HG03139 (cell line): ENCODE measurements at regions not wholly inside any gene's neighbourhood (a gene's known extent, or its start where the extent isn't known, plus 50 kb on each side); places are given as distances from the start of the nearest gene placed in this dataset.
A peak's percentile ranks its signal among the peaks of the same experiment; 100 is the strongest.

ENCODE experiments used
- ATAC-seq: cut with Tn5 transposase; IDR thresholded peaks from one replicate; pipeline ENCODE4 v1.9.1; 2021; ENCODE audit not compliant: unreplicated experiment

DNA sequence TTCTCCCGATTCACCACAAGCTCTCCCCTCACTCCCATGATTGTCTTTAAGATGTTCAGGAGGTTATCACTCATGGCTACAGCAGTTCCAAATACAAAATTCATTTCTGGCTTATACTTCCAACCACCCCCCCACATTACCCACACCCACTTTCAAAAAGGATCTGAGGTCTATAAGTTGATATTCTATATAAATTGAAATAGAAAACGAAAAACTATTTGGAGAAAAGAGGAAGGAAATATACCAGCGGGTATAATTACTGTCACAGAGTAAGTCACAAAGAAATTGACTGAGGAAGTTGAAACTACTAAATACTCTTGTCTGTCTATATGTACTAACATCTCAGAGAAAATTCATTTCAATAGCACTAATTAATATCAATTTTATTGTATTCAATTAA, 112.7 kb upstream of the TNFAIP3 start:
- no peak for ATAC-seq

GRCh38 chr6:137754866-137755265, 112.2 kb upstream of the TNFAIP3 start:
- ATAC-seq, result no peak

GRCh38 chr6:137755284-137755683, 111.8 kb upstream of the TNFAIP3 start:
- ATAC-seq, result no peak

GRCh38 chr6:137756788-137757187, 110.3 kb upstream of the TNFAIP3 start:
- ATAC-seq, result no peak

- ATAC-seq, result no peak
Measured at GRCh38 chr6:137758661-137759060, 108.4 kb upstream of the TNFAIP3 start.

DNA sequence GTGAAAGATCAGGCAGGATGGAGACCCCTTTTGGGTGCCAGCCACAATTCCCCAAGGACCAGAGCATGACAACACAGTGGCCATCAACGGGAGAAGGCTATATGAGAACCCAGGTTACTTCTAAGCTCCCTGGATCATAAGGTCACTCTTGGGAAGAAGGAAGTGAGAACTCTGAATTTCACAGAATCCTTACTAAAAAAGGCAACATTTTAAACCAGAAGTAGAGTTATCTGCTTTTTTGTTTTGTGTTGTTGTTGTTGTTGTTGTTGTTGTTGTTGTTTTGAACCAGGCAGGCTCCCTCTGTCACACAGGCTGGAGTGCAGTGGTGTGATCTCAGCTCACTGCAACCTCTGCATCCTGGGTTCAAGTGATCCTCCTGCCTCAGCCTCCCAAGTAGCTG, 107.4 kb upstream of the TNFAIP3 start:
- no peak for ATAC-seq

DNA sequence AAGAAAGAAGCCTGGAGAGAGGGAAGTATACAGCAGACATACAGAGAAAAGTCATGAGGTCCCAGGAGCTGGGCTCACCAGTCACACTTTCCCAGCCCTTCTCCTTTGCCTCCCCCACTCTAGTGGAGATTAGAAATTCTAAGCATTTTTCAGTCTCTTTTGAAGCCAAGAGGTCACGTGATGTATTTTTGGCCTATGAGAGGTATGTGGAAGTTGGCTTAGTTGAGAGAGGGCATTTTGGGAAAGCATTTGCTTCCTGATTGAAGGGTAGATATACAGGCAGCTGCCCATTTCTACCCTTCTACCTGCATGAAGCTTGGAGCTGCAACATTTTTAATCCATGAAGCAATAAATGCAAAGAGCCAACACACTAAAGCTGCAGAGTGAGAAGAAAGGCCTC, 106.0 kb upstream of the TNFAIP3 start:
- no peak for ATAC-seq

DNA sequence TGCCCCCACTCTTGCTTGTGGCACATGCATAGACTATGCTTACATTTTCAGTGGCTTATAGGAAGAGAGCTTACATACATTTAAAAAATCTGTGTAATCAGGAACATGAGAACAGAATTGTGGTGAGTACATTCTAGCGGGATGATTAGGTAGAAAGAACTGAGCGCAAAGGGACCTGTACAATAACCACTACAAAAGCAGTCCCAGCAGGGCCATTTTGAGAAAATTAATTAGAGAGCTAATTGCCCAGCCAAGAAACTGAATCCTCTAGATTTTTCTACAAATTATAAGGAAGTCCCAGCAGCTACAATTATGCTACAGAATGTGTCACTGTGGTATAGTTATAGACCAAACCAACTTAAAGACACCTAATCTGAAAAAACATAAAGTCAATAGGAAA, 105.6 kb upstream of the TNFAIP3 start:
- ATAC-seq, result no peak

- ATAC-seq, result no peak
Measured at GRCh38 chr6:137762168-137763090, 104.6 kb upstream of the TNFAIP3 start.

DNA sequence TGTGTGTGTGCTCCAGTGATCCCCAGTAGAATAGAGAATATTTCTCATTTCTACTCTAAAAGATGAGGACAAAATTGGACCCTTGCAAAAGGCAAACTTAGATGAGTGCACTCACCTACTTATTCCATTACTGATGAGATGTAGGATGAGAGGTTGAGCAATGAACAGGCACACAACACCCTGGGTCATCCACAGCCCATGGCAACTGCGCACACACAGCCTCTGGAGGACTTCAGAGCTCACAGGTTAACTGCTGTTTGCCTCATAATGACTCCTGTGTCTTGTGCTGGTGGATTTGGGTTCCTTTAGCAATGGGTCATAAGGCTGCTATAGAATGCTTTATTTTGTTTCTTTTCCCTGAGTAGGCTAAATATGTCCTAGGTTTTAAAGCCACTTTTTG, 103.6 kb upstream of the TNFAIP3 start:
- ATAC-seq, result no peak

DNA sequence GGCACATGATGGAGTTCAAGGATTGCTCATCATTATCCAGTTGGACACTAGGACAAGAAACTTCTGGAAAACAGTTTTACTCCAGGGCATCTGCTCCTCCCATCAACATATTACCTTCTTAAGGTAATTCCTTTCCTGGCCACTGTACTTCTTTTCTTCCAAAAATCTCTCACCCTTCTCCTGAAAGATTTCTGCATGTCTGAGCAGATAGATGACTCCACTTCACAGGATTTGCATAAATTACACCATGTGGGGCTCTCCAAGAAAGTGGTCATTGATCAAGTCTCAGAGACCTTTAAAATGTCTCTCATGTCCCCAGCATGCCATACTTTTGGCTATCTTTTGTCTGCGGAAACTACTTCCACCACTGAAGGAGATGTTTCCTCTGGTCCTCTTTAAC, 103.2 kb upstream of the TNFAIP3 start:
- no peak for ATAC-seq

DNA sequence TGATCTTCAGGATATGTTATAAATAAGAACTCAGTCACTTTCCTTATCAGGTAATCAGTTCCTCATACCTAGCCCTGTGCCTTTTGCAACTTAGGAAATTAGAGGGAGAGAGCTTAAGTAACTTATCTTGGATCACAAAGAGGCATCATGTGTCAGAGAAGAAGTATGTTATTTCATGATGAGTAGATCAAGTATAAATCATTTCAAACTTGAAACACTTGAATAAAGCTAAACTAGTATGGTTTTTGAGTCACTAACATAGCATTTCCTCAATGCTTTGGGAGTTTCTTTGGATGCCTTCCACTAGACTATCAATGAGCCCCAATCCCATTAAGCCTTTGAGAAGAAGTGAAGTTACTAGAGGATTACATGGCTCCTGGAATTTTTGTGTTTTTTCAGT, 102.6 kb upstream of the TNFAIP3 start:
- no peak for ATAC-seq

- no peak for ATAC-seq
Measured at GRCh38 chr6:137765059-137765458, 102.0 kb upstream of the TNFAIP3 start.

DNA sequence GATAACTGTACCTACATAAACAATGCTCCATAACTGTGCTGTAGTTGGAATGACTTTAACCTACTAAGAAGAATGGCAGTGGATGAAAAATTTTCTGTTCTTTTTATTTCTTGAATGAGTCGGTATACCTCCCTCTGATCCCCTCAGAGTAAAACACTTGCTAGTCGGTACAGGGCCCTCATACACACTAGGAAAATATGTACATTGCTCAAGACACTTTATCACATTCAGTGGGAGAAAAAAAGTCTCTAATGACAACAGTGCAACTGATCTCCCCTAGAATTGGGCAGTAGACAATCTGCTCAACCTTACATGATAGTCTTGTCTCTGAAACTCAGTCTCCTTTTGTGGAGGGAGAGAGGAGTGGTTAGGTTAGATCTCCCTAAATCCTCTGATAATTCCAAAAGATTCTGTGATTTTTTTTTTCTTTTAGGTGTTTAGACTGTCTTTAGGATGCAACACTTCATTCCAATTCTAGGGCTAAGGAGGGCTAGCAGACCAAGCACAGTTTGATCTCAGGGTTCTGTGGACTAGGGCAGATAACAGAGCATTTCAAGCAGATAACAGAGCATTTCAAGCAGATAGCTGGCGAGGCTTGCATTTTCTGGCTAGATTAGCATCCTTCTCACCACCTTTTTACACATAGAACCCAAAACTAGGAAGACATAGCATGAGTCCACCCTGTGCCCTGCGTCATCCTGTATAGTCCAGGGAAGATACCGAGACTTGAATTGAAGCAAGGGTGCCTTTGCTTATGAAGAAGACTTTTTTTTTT, 100.3 kb upstream of the TNFAIP3 start:
- ATAC-seq, result no peak

DNA sequence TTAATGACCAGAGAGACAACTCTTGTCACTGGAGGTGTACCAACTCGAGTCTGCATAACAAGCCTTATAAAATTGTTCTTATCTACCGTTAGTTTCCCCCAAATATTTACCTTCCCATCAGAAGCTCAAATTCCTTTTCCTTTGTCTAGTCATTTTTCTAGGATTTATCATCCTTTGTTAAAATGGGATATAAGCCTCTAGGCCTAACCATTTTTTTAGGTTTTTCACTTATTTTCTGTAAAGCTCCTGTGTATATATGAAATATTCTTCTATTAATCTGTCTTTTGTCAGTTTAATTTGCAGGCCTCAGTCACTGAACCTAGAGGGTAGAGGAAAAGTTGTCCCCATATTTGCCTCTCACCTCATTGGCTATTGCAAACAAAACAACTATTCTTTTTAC, 99.6 kb upstream of the TNFAIP3 start:
- ATAC-seq, result no peak

DNA sequence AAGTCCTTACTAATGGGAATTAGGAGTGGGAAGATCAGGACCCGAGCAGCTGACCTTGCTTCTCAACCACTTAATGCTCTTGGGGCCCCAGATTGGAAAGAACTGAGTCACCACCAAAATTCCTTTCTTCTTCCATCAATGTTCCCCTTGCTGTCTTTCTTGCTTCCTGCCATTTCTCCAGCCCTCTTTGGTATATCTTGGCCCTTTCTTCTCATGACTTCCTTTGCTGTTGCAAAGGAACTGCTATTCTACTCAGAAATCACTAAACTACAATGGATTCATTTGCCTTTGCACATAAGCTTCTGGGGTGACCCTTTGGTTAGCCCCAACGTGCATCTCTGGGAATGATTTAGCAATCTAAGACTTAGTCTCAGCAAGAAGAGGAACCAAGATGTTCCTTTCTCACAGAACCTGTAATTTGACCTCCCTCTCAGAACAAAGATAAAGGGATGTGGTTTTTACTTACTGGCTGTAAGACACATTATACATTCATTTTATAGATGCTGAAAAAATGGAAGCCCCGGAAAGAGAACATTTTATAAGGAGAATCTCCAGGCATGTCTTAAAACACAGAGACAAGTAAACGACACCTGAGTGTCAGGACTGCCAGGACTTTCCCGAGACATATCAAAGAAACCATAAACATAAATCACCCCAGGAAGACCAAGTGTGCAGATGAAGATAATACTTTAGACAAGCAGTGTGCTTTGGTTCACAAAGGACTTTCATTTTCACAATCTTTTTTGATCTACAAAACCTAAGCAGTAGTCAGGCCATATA, 99.0 kb upstream of the TNFAIP3 start:
- peak; percentile 81 for ATAC-seq

- no peak for ATAC-seq
Measured at GRCh38 chr6:137768935-137769334, 98.1 kb upstream of the TNFAIP3 start.

GRCh38 chr6:137769797-137770362, 97.2 kb upstream of the TNFAIP3 start:
- no peak for ATAC-seq

GRCh38 chr6:137772541-137773250, 94.4 kb upstream of the TNFAIP3 start:
- ATAC-seq, result no peak

DNA sequence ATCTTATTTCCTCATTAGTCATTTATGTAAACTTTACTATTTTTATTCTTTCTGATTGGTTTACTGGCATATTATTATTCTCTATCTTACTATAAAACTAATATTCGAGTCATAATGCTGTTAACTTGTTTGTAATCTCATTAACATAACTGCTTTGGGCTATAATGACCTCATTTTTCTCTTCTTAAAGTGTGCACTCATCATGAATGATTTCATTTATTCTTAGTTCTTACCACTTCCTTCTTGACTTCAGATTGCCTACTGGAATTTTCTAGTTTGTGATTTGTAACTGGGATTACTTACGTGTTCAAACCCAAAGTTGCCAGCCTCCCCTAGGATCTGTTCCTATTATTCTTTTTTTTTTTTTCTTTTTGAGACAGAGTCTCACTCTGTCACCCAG, 91.8 kb upstream of the TNFAIP3 start:
- no peak for ATAC-seq
